ENCODE measurements at regions not wholly inside any gene's neighbourhood (a gene's known extent, or its start where the extent isn't known, plus 50 kb on each side); places are given as distances from the start of the nearest gene placed in this dataset.

- DNase-seq = no peak
Observed at GRCh38 chr15:81471151-81471550, 97.1 kb upstream of the TMC3 start.

DNA sequence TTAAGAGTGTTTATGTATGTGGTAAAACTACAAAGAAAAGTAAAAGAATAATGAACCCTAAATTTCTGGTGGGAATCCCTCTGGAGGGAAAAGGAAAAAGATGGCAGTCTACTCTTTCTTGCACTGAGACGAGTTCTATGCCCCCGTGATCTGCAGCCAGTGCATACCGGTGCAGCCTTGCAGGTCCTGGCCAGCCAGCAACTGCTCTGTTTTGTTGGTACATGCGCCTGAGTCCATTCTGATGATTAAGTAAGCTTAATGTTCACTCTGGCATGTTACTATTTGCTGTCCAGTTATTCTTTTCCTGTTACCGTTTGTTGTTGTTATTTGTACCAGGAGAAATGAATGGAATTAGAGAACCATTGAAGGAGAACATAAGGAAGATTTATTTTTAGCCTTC is 95.1 kb upstream of the TMC3 start:
- no peak for DNase-seq

GRCh38 chr15:81466741-81467140 is 92.7 kb upstream of the TMC3 start:
- no peak for DNase-seq

DNA sequence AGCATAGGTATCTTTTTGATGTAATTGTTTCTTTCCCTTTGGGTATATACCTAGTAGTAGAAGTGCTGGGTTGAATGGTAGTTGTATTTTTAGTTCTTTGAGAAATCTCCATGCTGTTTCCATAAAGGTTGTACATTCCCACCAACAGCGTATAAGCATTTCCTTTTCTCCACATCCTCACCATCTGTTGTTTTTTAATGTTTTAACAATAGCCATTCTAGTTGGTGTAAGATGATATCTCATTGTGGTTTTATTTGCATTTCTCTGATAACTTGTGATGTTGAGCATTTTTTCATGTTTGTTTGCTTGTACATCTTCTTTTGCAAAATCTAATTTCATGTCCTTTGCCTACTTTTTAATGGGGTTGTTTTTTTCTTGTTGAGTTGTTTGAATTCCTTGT is 80.0 kb upstream of the TMC3 start:
- DNase-seq = no peak

GRCh38 chr15:81450721-81451120 is 76.7 kb upstream of the TMC3 start:
- DNase-seq = no peak

DNA sequence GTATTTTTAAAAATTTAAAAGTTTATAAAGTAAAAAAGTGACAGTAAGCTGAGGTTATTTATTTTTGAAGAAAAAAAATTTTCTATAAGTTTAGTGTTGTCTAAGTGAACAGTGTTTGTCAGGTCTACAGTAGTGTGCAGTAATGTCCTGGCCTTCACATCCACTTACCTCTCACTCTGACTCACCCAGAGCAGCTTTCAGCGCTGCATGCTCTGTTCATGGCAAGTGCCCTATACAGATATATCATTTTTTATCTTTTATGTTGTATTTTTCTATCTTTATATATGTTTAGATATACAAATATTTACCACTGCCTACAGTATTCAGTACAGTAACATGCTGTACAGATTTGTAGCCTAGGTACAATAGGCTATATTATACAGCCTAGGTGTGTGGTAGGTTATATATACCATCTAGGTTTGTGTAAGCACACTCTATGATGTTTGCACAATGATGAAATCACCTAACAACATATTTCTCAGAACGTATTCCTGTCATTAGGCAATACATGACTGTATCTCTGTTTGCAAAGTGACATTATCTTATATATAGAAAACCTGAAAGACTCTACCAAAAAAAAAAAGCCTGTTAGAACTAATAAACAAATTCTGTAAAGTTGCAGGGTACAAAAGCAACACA is 75.9 kb upstream of the TMC3 start:
- no peak for DNase-seq

DNA sequence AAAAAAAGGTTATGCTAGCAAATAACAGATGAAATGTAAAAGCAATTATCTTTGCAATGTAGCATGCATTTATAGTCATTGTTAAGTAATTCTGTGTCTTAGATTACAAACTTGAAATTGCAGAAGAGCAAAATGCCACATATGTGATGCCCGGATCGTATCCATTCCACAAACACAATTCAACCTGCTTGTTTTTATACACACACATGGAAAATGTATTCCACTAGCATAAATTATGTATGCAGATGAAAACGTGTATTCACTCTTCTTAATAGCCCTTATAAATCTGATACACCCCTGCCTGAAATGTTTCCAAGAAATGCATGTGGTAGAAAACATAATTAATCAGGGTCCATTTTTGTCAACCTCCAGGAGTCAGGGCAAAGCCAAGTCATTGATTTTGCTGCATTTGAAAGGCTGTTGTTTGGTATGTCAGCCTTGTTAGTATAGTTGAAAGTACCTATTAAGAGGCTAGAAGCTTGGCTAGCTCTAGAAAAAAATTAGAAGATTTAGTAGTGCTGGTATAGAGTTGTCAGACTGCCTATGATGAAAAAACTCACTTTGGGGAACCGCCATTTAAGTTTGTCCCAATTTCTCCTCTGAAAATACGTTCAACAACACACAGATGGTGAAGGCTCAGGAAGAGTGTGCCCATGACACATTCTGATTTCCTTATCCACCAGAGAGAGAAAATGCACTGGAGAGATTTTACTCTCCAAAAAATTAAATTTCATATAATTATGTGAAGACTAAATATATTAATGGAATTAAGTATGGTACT is 69.2 kb upstream of the TMC3 start:
- DNase-seq = no peak

DNA sequence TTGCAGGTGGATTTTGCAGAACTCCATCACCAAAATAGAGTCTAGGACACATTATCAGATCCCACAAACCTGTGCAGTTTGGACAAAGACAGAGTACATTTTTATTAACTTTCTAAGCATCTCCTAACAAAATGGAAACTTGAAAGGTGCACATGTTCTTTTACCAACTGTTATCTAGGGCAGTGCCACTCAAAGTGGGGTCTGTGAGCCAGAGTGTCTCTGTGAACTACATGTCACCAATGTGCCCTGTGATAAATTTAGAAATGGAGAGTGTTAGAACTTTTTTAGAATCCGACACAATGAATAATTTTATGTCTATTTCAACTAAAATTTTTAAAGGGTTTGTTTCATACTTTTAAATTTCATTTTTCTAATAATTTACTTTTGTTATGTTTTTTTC is 68.4 kb upstream of the TMC3 start:
- no peak for DNase-seq

DNA sequence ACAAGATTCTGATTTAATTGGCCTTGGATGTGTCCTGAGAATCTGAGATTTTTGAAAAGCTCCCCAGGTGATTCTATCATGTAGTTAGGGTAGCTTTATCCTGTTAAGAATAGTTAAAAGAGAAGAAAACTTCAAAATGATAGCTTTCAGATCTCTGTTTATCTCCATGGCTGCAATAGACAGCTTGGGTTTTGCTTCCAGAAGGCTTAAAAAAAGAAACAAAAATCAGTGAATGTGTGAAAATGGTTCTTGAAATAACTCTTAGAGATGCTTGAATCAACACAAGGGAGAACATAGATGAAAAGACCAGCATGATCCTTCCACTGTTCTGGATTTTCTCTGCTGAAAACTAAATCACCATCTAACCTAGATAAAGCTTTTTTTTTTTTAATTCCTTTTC is 60.8 kb upstream of the TMC3 start:
- no peak for DNase-seq

GRCh38 chr15:81433462-81433861 is 59.4 kb upstream of the TMC3 start:
- DNase-seq = no peak

GRCh38 chr15:81432179-81432578 is 58.2 kb upstream of the TMC3 start:
- DNase-seq = no peak

DNA sequence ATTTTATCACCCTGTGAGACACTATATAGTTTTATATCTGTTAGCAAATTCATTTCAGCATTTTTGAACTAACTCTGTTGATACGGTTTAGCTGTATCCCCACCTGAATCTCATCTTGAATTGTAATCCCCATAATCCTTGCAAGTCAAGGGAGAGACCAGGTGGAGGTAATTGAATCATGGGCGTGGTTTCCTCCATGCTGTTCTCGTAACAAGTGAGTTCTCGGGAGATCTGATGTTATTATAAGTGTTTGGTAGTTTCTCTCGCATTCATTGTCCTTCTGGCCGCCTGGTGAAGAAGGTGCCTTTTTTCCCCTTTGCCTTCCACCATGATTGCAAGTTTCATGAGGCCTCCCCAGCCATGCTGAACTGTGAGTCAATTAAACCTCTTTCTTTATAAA is 53.2 kb upstream of the TMC3 start:
- DNase-seq = no peak

- DNase-seq = no peak
Observed at GRCh38 chr15:81425905-81426304, 51.9 kb upstream of the TMC3 start.
